Psoas muscle (tissue), 7 donors: ENCODE measurements at regions not wholly inside any gene's neighbourhood (a gene's known extent, or its start where the extent isn't known, plus 50 kb on each side); places are given as distances from the start of the nearest gene placed in this dataset.

Experiments used
- ATAC-seq, 4 donors: fragments of 200-7000 bp; cut with Tn5 transposase; one replicate each; pipeline ENCODE4 v1.9.1; 2020; ENCODE audit warnings: moderate library complexity in 3 of 4, mild to moderate bottlenecking in 2 of 4
- DNase-seq, 2 donors: peaks; one replicate each; pipeline ENCODE4 v3.0.0-alpha.2; 2020
- H3K27ac ChIP-seq: fragments of 200-600 bp; one replicate; pipeline ENCODE4 v1.8.0; 2022
- H3K27me3 ChIP-seq, 3 donors: fragments of 200-600 bp in 1 of 3; one replicate each; pipeline versions ENCODE4 v1.6.1 to v1.8.0; 2013 to 2022; ENCODE audit warnings: low read length in 2 of 3, mild to moderate bottlenecking in 2 of 3, moderate library complexity in 1 of 3; ENCODE audit not compliant: insufficient read depth in 3 of 3
- H3K36me3 ChIP-seq, 2 donors: fragments of 200-600 bp in 1 of 2; one replicate each; pipeline versions ENCODE4 v1.6.1 to v1.8.0; 2013 to 2022; ENCODE audit warnings: low read depth in 1 of 2, mild to moderate bottlenecking in 1 of 2, moderate library complexity in 1 of 2; ENCODE audit not compliant: insufficient read depth in 1 of 2
- H3K4me1 ChIP-seq: fragments of 200-600 bp; one replicate; pipeline ENCODE4 v1.8.0; 2022
- H3K4me3 ChIP-seq: fragments of 200-600 bp; one replicate; pipeline ENCODE4 v1.8.0; 2022; ENCODE audit warnings: mild to moderate bottlenecking
- H3K9me3 ChIP-seq: fragments of 200-600 bp; one replicate; pipeline ENCODE4 v1.8.0; 2022
- CTCF ChIP-seq: fragments of 200-600 bp; IDR thresholded peaks from one replicate; pipeline ENCODE4 v1.8.0; 2022; ENCODE audit warnings: antibody characterized with exemption
- WGBS, 3 donors: extraction: QIAGEN DNeasy Blood & Tissue Kit; methylation state at CpG; one replicate each; pipeline versions ENCODE4 v1.1.6 to v1.1.7; 2013; 5-methylcytosine and 5-hydroxymethylcytosine counted together
- intact Hi-C, 2 donors: fragments of 100-400 bp; cut with DNase I; formaldehyde crosslinking; loops; one replicate each; pipeline versions ENCODE4 v1.11.0 to v1.14.2; 2022
- donor health status: healthy with polysubstance abuse.
- donor health status: DM: no; HTN: no; CAD: no; lungs with moderate emphysema.
- donor health status: Bipolar disorder and iron deficiency.
- donor health status: healthy.
- donor health status: DM: yes; HTN: yes; CAD: no.
- donor health status: DM: no; HTN: no; CAD: no.
- donor health status: DM: yes; HTN: yes; CAD: no.

DNA sequence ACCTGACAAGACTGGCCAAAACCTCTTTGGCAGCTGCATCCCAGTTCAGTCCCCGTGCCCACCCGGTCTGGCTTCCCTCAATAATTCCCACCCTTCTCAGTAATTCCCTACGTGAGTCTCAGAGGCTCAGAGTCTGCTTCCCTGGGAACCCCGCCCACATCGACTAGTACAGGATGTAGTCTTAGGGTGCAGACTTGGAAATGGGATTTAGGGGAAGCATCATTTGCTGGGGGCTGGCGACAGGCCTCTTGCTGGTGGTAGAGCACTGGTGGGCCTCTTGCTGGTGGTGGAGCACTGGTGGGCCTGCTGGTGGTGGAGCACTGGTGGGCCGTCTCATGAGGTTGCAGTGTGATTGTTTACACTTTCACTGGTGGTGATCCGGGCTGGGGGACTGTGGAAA, 199.5 kb upstream of the B3GAT1 start:
- DNase-seq: no peak
- Histone ChIP-seq H3K9me3 (no peaks in the 10 kb centered on the region), H3K4me1 (no peaks in the 10 kb centered on the region), H3K27ac (no peak overlapping the region), H3K36me3 (no peaks in the 10 kb centered on the region), H3K4me3 (no peak overlapping the region), H3K27me3 (peaks cover 0 to 9% (median 3%) of the 10 kb centered on the region in 3 donors)
- no peak for ATAC-seq
- 78 to 89% (median 78%) methylated on average over 8 of the region's 8 CpGs for WGBS, 3 donors
- intact Hi-C loops: no loop called here
- TF ChIP-seq CTCF: no peak

DNA sequence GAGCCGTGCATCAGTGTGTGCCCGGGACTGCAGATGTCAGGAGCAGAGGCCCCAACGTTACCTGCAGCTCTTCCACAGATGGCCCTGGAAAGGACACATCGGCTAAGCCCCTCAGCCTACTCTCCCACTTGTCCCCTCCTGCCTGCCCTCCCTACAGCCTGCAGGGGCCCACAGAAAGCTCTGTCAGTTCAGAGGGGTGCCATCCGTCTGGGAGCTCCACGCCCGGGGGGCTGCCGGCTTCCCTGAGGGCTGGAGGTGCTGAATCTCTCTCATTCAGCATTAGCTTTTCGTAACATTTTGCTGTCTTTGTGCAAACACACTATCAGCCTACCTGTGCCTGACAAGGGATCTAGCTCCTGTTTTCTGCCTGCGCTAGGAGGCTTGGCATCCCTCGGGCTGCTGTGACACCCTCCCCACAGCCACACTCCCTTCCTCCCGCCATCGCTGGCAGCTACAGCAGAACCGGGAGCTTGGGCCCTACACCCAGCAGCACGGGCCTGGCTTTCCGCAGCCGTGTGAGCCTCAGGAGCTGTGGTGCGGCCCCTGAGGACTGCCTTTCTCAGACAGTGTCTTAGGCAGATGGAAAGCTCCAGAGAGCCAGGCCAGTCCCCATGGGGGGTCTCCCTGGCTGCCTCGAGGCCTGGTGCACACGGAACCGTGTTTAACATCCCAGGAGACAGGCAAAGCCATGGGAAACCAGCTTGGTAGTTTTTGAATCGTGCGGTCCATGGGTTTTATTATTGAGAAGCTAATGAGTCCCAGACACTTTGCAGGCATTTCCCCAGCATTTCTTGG, 198.3 kb upstream of the B3GAT1 start:
- intact Hi-C loops: no loop called here
- WGBS, 3 donors: 66 to 75% (median 68%) methylated on average over 23 of the region's 23 CpGs
- H3K27me3 ChIP-seq: peaks cover 0 to 9% (median 3%) of the 10 kb centered on the region in 3 donors

DNA sequence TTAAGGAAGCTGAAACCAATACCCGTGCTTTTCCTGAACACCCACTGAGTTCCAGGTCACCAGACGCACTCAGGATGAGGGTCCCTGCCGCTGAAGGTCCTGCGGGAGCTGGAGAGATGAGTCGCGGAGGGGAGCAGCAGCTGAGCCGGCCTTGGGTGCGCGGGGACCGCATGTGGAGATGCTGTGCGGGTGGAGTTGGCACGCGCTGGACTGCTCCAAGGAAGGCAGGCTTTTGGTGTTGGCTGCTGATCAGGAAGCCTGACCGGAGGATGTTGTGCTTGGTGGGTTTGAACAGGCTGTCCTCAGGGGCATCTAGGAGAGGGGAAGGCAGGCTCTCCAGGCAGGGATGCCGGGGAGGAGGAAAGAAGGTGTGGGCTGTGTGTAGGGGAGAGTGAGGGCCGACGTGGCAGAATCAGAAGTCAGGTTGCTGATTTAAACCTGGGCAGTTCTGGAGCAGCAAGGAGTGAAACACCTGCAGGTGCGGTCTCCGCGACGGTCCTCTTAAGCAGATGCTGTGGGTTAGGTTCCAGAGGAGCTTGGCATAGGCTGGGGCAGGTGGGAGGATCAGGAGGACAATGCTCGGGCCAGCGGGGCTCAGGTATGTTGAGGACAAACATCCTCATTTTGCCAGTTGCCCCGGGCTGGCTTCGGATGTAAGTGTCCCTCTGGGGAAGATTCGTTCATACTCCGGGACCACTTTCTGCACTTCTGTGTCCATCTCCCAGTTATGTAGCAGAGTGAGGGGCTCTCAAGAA, 197.5 kb upstream of the B3GAT1 start:
- Histone ChIP-seq H3K27me3 (peaks cover 0 to 9% (median 3%) of the 10 kb centered on the region in 3 donors), H3K4me3 (no peak overlapping the region)
- intact Hi-C loops: no loop called here

More for the DNA sequence above, 198.3 kb upstream of the B3GAT1 start:
- no peak overlapping the region for H3K4me3 ChIP-seq
- H3K9me3 ChIP-seq: no peaks in the 10 kb centered on the region
- no peak for ATAC-seq
- H3K27ac ChIP-seq: no peak overlapping the region
- H3K36me3 ChIP-seq: no peaks in the 10 kb centered on the region
- no peak for DNase-seq
- no peak for TF ChIP-seq CTCF
- no peaks in the 10 kb centered on the region for H3K4me1 ChIP-seq

GRCh38 chr11:134607963-134608750, 196.1 kb upstream of the B3GAT1 start:
- DNase-seq (no peak), ATAC-seq (no peak)
- intact Hi-C loops: no loop called here
- 71 to 79% (median 73%) methylated on average over 7 of the region's 7 CpGs for WGBS, 3 donors
- H3K4me3 ChIP-seq: no peak overlapping the region
- H3K27me3 ChIP-seq: peaks cover 0 to 9% (median 3%) of the 10 kb centered on the region in 3 donors
- H3K27ac ChIP-seq: no peak overlapping the region
- H3K9me3 ChIP-seq: no peaks in the 10 kb centered on the region
- TF ChIP-seq CTCF: no peak
- H3K36me3 ChIP-seq: no peaks in the 10 kb centered on the region
- no peaks in the 10 kb centered on the region for H3K4me1 ChIP-seq

More for the DNA sequence above, 197.5 kb upstream of the B3GAT1 start:
- no peaks in the 10 kb centered on the region for H3K36me3 ChIP-seq
- ATAC-seq (no peak), DNase-seq (no peak)
- H3K4me1 ChIP-seq: no peaks in the 10 kb centered on the region
- TF ChIP-seq CTCF: no peak
- H3K9me3 ChIP-seq: no peaks in the 10 kb centered on the region
- 75 to 79% (median 75%) methylated on average over 27 of the region's 27 CpGs for WGBS, 3 donors
- H3K27ac ChIP-seq: no peak overlapping the region
